Trophoblast cell (in vitro differentiated cells and primary cell): ENCODE measurements at regions not wholly inside any gene's neighbourhood (a gene's known extent, or its start where the extent isn't known, plus 50 kb on each side); places are given as distances from the start of the nearest gene placed in this dataset.
"Not testable (repeated sequence)": the region's sequence is repeated elsewhere in the genome, so short reads cannot be mapped to it uniquely, and the experiment has no call there.

Experiments
- DNase-seq, 2 donors: peaks; one replicate each; pipeline ENCODE4 v3.0.0-alpha.2; 2016
- H2AFZ ChIP-seq: 2 replicates; pipeline ENCODE4 v1.6.1; 2013; ENCODE audit warnings: low read length, moderate library complexity, mild to moderate bottlenecking; ENCODE audit not compliant: insufficient read depth, poor library complexity
- H2AK5ac ChIP-seq: 2 replicates; pipeline ENCODE4 v1.6.1; 2013; ENCODE audit warnings: mild to moderate bottlenecking, low read length
- H2BK120ac ChIP-seq: 2 replicates; pipeline ENCODE4 v1.6.1; 2013; ENCODE audit warnings: low read length, mild to moderate bottlenecking, moderate library complexity; ENCODE audit not compliant: insufficient read depth, poor library complexity
- H2BK12ac ChIP-seq: 2 replicates; pipeline ENCODE4 v1.6.1; 2013; ENCODE audit warnings: mild to moderate bottlenecking, low read length, moderate library complexity
- H2BK5ac ChIP-seq: 2 replicates; pipeline ENCODE4 v1.6.1; 2013; ENCODE audit warnings: low read length, low read depth, moderate library complexity, mild to moderate bottlenecking; ENCODE audit not compliant: poor library complexity
- H3K14ac ChIP-seq: 2 replicates; pipeline ENCODE4 v1.6.1; 2013; ENCODE audit warnings: mild to moderate bottlenecking, low read length
- H3K18ac ChIP-seq: 2 replicates; pipeline ENCODE4 v1.6.1; 2013; ENCODE audit warnings: mild to moderate bottlenecking, low read length
- H3K23ac ChIP-seq: 2 replicates; pipeline ENCODE4 v1.6.1; 2013; ENCODE audit warnings: low read length
- H3K27ac ChIP-seq: 2 replicates; pipeline ENCODE4 v1.5.1; 2013; ENCODE audit warnings: low read depth, mild to moderate bottlenecking, inconsistent platforms, low read length, moderate library complexity
- H3K27me3 ChIP-seq: 2 replicates; pipeline ENCODE4 v1.6.1; 2013; ENCODE audit warnings: inconsistent platforms, mild to moderate bottlenecking, low read length, moderate library complexity; ENCODE audit not compliant: insufficient read depth
- H3K36me3 ChIP-seq, 2 experiments: 1 replicate in 1 of 2; 2 replicates in 1 of 2; pipeline ENCODE4 v1.6.1; 2013; ENCODE audit warnings: low read length in 2 of 2, mild to moderate bottlenecking in 2 of 2, moderate library complexity in 1 of 2; ENCODE audit not compliant: insufficient read depth in 2 of 2, control insufficient read depth in 1 of 2
- H3K4ac ChIP-seq: 2 replicates; pipeline ENCODE4 v1.6.1; 2013; ENCODE audit warnings: low read depth, mild to moderate bottlenecking, low read length, moderate library complexity
- H3K4me1 ChIP-seq, 2 experiments: 1 replicate in 1 of 2; 2 replicates in 1 of 2; pipeline ENCODE4 v1.6.1; 2013; ENCODE audit warnings: low read length in 2 of 2, mild to moderate bottlenecking in 2 of 2, moderate library complexity in 1 of 2; ENCODE audit not compliant: insufficient read depth in 2 of 2, control insufficient read depth in 1 of 2
- H3K4me2 ChIP-seq: 2 replicates; pipeline ENCODE4 v1.6.1; 2013; ENCODE audit warnings: inconsistent platforms, mild to moderate bottlenecking, low read length, moderate library complexity
- H3K4me3 ChIP-seq: 2 replicates; pipeline ENCODE4 v1.5.1; 2013; ENCODE audit warnings: mild to moderate bottlenecking, low read depth, low read length, inconsistent platforms
- H3K79me1 ChIP-seq: one replicate; pipeline ENCODE4 v1.6.1; 2013; ENCODE audit warnings: low read length
- H3K79me2 ChIP-seq: 2 replicates; pipeline ENCODE4 v1.6.1; 2013; ENCODE audit warnings: low read length, mild to moderate bottlenecking; ENCODE audit not compliant: control insufficient read depth, insufficient read depth, poor library complexity
- H3K9ac ChIP-seq: 2 replicates; pipeline ENCODE4 v1.6.1; 2013; ENCODE audit warnings: mild to moderate bottlenecking, low read length
- H3K9me3 ChIP-seq: 2 replicates; pipeline ENCODE4 v1.6.1; 2013; ENCODE audit warnings: low read depth, mild to moderate bottlenecking, control low read depth, inconsistent platforms, low read length; ENCODE audit not compliant: insufficient read depth
- H4K12ac ChIP-seq: 2 replicates; pipeline ENCODE4 v1.6.1; 2013; ENCODE audit warnings: low read depth, mild to moderate bottlenecking, low read length, moderate library complexity
- H4K8ac ChIP-seq: 2 replicates; pipeline ENCODE4 v1.6.1; 2013; ENCODE audit warnings: low read depth, mild to moderate bottlenecking, low read length, moderate library complexity
- H4K91ac ChIP-seq: one replicate; pipeline ENCODE4 v1.6.1; 2013; ENCODE audit warnings: low read depth, mild to moderate bottlenecking, low read length, moderate library complexity
- WGBS: extraction: QIAGEN DNeasy Blood & Tissue Kit; methylation state at CpG from one replicate; pipeline ENCODE4 v1.1.7; 2013; ENCODE audit warnings: missing lambda C conversion rate; ENCODE audit not compliant: insufficient read length, insufficient coverage; ENCODE audit errors: extremely low coverage; 5-methylcytosine and 5-hydroxymethylcytosine counted together

- H4K8ac ChIP-seq, result not testable (repeated sequence)
Measured at GRCh38 chr1:25171013-25171412, 61.3 kb downstream of the SYF2 start.

DNA sequence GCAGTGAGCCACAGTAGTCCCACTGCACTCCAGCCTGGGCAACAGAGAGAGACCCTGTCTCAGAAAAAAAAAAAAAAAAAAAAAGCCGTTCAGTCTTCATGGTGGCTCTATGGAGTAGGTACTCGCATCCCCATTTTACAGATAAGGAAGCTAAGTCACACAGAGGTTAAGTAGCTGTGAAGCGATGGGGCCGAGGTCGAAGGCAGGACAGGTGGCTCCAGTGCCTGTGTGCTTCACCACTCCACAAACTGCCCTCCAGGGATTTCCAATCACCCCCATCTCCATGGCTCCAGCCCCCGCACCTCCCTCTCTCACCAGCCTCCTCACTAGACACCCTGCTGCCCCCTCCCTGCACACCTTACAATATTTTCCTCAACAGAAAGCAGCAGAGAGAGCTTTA is 61.9 kb downstream of the SYF2 start:
- no peak overlapping the region for H3K18ac ChIP-seq
- H3K9me3 ChIP-seq, result no peaks in the 10 kb centered on the region
- no peak overlapping the region for H3K9ac ChIP-seq
- no peak overlapping the region for H4K91ac ChIP-seq
- H3K23ac ChIP-seq, result no peak overlapping the region
- no peak overlapping the region for H2AFZ ChIP-seq
- no peaks in the 10 kb centered on the region for H3K79me2 ChIP-seq
- H3K4me2 ChIP-seq, result no peak overlapping the region
- no peaks in the 10 kb centered on the region for H3K36me3 ChIP-seq
- H4K12ac ChIP-seq, result no peak overlapping the region
- H2AK5ac ChIP-seq, result no peak overlapping the region
- no CpG with 5 or more reads among the region's 6 CpGs for WGBS
- no peak overlapping the region for H3K27ac ChIP-seq
- peaks cover 0 to 3% of the 10 kb centered on the region in 2 experiments for H3K4me1 ChIP-seq
- H2BK12ac ChIP-seq, result no peak overlapping the region
- no peak overlapping the region for H3K14ac ChIP-seq
- DNase-seq, result no peak
- no peaks in the 10 kb centered on the region for H3K79me1 ChIP-seq
- no peaks in the 10 kb centered on the region for H3K27me3 ChIP-seq
- H3K4me3 ChIP-seq, result no peak overlapping the region
- no peak overlapping the region for H2BK120ac ChIP-seq
- H4K8ac ChIP-seq, result no peak overlapping the region
- no peak overlapping the region for H3K4ac ChIP-seq
- H2BK5ac ChIP-seq, result no peak overlapping the region

More at GRCh38 chr1:25171013-25171412, 61.3 kb downstream of the SYF2 start:
- not testable (repeated sequence) for H3K27ac ChIP-seq, H2BK12ac ChIP-seq, H3K79me2 ChIP-seq, H2AK5ac ChIP-seq, H3K4me3 ChIP-seq, H4K91ac ChIP-seq, H4K12ac ChIP-seq, H3K9me3 ChIP-seq, H3K27me3 ChIP-seq, H2BK120ac ChIP-seq, H3K23ac ChIP-seq, H3K18ac ChIP-seq, DNase-seq, H3K79me1 ChIP-seq, H3K14ac ChIP-seq, H3K36me3 ChIP-seq, H3K4me2 ChIP-seq, H2AFZ ChIP-seq, H3K4me1 ChIP-seq, H3K9ac ChIP-seq, H2BK5ac ChIP-seq, H3K4ac ChIP-seq
- WGBS, result no CpG with 5 or more reads among the region's 4 CpGs

GRCh38 chr1:25169610-25170009 is 62.7 kb downstream of the SYF2 start:
- Histone ChIP-seq H3K27ac (no peak overlapping the region), H2AK5ac (no peak overlapping the region), H4K91ac (no peak overlapping the region), H4K12ac (no peak overlapping the region), H3K4me1 (peaks cover 0 to 3% of the 10 kb centered on the region in 2 experiments), H2BK5ac (no peak overlapping the region), H4K8ac (no peak overlapping the region), H2BK12ac (no peak overlapping the region), H3K14ac (no peak overlapping the region), H3K9me3 (no peaks in the 10 kb centered on the region), H3K4me2 (no peak overlapping the region), H3K9ac (no peak overlapping the region), H2BK120ac (no peak overlapping the region), H3K4me3 (no peak overlapping the region), H3K4ac (no peak overlapping the region), H3K23ac (no peak overlapping the region), H3K36me3 (no peaks in the 10 kb centered on the region), H3K18ac (no peak overlapping the region), H3K79me1 (no peaks in the 10 kb centered on the region), H3K79me2 (no peaks in the 10 kb centered on the region), H3K27me3 (no peaks in the 10 kb centered on the region), H2AFZ (no peak overlapping the region)
- no peak for DNase-seq
- no CpG with 5 or more reads among the region's 8 CpGs for WGBS

GRCh38 chr1:25169168-25169567 is 63.1 kb downstream of the SYF2 start:
- Histone ChIP-seq H2BK5ac (no peak overlapping the region), H3K23ac (no peak overlapping the region), H3K27ac (no peak overlapping the region), H3K4me1 (peaks cover 0 to 3% of the 10 kb centered on the region in 2 experiments), H3K9ac (no peak overlapping the region), H2AFZ (no peak overlapping the region), H2AK5ac (no peak overlapping the region), H3K36me3 (no peaks in the 10 kb centered on the region), H3K18ac (no peak overlapping the region), H3K4ac (no peak overlapping the region), H4K8ac (no peak overlapping the region), H3K79me2 (no peaks in the 10 kb centered on the region), H4K12ac (no peak overlapping the region), H3K14ac (no peak overlapping the region), H3K4me3 (no peak overlapping the region), H2BK12ac (no peak overlapping the region), H2BK120ac (no peak overlapping the region), H3K79me1 (no peaks in the 10 kb centered on the region), H3K4me2 (no peak overlapping the region), H3K27me3 (no peaks in the 10 kb centered on the region), H3K9me3 (no peaks in the 10 kb centered on the region), H4K91ac (no peak overlapping the region)
- DNase-seq, result no peak
- no CpG with 5 or more reads among the region's 2 CpGs for WGBS
